ENCODE measurements at regions not wholly inside any gene's neighbourhood (a gene's known extent, or its start where the extent isn't known, plus 50 kb on each side); places are given as distances from the start of the nearest gene placed in this dataset.

DNA sequence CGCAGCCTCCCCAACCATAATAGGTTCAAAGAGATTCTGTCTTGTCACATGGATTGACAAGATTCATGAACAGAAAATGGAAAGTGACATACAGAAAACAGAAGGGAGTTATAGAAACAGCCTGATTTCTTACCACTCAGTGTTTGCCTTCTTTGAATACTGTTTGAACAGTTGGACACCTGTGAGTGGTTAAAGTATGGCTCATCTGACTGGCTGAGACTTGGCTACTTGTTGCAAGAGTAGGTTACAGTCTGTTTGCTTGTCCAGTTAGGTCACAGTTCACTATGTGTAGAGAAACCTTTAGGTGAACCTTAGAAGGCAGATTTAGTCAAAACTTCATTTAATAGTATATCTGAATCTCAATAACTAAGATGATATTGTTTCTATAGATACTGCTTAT, 1003.9 kb upstream of the EPHA6 start:
- TF ChIP-seq, protein P1, sequence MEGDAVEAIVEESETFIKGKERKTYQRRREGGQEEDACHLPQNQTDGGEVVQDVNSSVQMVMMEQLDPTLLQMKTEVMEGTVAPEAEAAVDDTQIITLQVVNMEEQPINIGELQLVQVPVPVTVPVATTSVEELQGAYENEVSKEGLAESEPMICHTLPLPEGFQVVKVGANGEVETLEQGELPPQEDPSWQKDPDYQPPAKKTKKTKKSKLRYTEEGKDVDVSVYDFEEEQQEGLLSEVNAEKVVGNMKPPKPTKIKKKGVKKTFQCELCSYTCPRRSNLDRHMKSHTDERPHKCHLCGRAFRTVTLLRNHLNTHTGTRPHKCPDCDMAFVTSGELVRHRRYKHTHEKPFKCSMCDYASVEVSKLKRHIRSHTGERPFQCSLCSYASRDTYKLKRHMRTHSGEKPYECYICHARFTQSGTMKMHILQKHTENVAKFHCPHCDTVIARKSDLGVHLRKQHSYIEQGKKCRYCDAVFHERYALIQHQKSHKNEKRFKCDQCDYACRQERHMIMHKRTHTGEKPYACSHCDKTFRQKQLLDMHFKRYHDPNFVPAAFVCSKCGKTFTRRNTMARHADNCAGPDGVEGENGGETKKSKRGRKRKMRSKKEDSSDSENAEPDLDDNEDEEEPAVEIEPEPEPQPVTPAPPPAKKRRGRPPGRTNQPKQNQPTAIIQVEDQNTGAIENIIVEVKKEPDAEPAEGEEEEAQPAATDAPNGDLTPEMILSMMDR (IDR thresholded peaks at IDR 0.05; ENCODE audit: borderline replicate concordance, extremely low read depth, low read length, poor library complexity, severe bottlenecking), result no peak
- TF ChIP-seq EZH2 (IDR thresholded peaks at IDR 0.05; ENCODE audit: borderline replicate concordance, low read depth, low read length, severe bottlenecking), result no peak

Data from DND-41 (cell line).